ENCODE measurements at regions not wholly inside any gene's neighbourhood (a gene's known extent, or its start where the extent isn't known, plus 50 kb on each side); places are given as distances from the start of the nearest gene placed in this dataset.

DNA sequence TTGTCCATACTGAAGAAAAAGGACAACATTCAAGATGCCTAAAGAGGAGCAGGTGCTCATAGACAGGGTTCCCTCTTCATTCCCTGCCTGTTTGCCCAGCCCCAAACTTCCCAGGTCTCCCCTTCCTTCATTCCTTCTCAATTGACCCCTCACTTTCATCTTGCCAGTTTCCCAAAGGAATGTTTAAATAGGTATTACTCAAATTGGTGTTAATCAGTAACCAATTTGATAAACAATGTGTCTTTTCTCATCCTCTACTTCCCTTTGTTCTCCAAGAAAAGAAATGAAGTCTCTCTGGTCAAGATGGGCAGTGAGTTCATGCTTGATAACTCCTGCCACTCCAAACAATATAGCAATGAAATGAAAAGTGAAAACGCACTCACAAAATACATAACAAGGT is 101.9 kb downstream of the TMPRSS5 start:
- TF ChIP-seq CTCF (IDR thresholded peaks at IDR 0.05) (no peak), POLR2A (IDR thresholded peaks at IDR 0.05) (no peak)
